ENCODE measurements at regions not wholly inside any gene's neighbourhood (a gene's known extent, or its start where the extent isn't known, plus 50 kb on each side); places are given as distances from the start of the nearest gene placed in this dataset.

DNA sequence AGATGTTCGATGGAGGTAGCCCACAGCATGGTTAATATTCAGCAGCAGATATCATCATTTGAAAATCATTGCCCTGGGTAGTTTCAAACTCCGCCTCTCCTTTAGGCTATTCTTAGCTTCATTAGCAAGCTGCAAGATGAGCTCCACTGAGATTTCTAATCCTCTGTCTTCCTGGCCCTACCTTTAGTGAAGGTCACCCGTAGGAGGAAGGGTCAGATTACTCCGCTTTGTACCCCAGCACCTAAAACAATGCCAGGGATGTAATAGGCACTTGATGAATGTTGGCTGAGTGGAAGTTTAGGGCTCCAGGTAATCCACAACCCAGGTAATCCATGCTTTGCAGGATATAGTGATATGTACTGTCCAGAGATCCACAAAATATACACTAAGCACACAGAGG lies 260.1 kb upstream of the MTNR1B start:
- DNase-seq: no peak

DNA sequence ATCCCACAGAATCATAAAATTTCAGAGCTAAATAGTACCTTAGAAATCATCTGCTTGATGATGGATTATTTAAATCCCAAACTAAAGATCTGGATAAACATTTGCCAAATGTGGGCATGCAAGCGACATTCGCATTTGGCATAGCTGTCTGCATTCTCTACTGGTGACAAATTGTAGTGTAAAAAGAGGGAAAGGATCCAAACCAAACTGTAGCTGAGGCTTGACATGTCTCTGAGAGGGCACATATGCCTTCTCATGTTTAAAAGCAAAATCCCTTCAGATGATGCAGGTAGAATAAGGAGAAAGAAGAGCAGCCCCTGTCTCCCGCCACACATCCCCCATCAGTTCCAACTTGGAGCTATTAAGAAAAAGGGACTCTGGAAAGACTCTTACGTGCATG lies 257.5 kb upstream of the MTNR1B start:
- DNase-seq: no peak

DNA sequence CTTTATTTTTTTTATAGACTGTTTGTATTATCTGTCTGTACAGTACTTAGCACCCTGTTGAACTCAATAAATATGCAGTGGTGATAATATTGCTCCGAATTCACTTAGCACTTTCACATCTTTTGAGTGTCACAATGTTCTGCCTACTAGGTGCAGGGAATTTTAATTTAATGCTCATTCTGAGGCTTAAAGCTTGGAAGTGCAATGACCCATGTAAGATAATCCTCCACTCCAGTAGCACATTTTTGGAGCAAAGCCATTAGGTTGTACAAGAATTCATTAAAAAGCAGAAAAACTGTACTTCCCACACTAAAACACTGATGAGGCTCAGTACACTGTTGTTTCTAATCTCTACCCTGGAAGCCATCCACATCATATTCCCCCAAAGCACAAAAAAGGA lies 255.3 kb upstream of the MTNR1B start:
- no peak for DNase-seq

DNA sequence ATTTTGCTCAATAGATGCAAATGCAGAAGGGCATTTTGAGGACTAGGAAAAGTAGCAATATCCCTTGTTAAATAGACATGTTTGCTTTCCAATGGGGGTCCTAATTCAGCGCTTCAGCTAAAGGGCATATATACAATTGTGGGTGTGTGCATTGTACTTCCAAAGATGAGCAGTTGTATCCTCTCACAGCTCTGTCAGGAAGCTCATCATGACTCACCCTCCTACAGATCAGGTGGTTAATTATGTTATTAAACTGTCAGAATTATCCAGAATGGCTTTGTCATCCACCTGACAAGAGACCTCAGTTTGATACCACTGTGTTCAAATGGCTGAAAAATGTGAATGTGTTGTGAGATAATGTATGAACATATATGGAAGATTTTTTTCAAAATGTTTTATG lies 252.2 kb upstream of the MTNR1B start:
- no peak for DNase-seq

DNA sequence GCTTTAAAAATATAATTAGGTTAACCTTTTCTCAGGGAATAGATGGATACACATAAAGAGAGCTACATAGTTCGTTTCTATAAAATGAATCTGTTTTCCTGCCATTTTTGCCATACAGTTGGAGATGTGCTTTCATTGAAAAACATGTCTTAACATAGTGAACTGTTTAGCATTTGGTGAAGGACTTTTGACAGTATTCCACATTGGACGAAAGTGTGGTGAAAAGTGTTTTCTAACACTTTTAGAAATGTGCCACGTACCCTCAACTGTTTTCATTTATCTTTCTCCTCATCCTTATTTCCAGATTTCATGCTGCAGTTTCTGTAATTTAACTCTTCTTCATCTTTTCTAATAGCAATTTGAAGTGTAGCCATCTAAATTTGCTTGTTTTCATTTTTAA lies 249.1 kb upstream of the MTNR1B start:
- DNase-seq: no peak

DNA sequence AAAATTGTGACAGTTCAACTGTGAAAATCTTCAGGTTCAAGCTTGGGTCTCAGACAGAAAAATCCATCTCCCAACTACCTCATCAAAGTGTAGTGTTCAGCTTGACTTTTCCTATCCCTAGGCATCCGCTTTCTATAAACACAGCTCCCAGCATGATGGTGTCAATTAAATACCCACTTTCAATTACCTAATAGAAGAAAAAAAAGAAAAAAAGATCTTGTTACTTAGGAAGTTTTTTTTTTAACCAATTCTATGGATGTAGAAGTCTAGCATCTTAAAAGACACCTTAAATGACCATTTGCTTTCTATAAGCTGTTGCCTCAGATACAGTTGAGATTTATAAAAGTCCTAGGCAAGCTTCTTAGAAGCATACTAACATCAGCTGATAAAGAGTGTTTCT lies 244.1 kb upstream of the MTNR1B start:
- no peak for DNase-seq

DNA sequence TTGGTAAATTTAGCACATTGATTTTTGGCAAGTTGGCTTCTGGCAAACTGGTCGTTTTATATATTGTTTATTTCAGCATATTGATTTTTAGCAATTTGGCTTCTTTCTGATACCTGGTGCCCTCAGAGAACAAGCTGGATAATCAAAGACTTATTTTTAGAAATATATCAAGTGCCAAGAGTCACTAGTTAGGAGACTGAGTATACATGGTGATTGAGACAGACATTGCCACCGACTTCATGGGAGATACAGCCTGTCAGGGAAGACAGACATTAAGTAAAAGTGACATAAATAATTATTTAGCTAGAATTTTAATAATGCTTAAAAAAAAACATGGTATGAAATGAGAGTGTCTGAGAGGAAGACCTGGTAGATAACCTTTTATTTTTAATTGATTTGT lies 242.3 kb upstream of the MTNR1B start:
- DNase-seq: no peak

DNA sequence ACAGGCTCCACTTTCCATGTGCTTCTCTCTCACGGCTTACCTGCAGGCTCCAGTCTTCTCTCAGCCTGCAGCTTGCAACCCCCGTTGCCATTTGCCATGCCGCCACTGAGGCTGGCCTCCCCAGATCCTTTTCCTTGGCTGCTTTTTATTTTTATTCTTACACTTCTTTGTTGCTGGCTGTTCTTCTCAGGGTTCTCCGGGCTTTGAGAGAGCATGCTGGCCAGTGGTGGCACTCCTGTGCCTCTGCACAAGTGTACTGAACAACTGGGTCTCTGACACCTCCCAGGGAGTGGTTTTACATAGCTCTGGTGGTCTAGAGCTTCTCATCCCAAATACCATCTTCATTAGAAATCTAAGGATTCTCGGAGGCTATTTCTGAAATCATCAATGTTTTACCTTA lies 241.7 kb upstream of the MTNR1B start:
- no peak for DNase-seq

DNA sequence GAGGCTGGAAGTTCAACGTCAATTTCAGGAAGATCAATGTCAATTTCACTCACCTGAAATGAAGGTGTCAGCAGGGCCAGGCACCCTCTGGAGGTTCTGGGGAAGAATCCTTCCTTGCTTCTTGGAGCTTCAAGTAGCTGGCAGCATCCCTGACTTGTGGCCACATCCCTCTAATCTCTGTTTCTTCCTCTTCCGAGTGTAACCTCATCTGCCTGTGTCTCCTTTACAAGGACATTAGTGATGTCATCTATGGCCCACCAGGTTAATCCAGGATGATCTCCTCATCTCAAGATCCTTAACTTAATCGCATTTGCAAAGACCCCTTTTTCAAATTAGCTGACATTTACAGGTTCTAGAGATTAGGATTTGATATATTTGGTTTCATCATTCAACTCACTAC lies 240.8 kb upstream of the MTNR1B start:
- no peak for DNase-seq

DNA sequence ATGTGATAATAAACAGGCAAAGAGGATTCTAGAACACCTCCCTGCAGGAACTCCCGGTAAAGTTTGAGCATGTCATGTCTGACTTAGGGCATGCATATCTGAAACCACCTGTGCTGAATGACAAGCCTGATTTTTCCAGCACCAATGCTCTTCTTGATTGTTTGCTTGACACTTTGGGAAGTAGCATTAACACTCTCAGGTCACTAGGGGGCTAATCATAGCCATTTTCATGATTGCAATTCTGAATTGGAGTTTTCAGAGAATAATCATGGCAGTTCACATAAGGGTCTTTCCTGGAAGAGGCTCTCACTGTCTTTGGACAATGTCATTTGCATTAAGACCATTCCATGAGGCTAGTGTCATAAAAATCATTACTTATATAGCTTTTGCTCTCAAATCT lies 234.4 kb upstream of the MTNR1B start:
- no peak for DNase-seq

DNA sequence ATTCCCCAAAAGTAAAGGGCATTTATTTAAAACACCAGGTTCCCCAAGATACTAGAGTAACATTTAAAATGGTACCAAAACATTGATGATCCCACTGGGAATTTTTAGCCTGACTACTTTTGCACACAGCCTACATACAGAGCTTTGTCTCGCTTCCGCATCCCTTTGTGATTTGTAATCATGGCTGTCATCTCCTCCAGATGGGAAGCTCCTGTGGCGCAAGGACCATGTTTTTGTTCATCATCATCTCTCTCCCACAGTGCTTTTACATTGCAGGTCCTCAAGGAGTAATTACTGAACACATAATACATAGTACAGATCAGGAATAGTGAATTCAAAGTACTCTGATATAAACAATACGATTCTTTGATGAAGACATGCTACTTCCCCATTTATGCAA lies 231.2 kb upstream of the MTNR1B start:
- no peak for DNase-seq

DNA sequence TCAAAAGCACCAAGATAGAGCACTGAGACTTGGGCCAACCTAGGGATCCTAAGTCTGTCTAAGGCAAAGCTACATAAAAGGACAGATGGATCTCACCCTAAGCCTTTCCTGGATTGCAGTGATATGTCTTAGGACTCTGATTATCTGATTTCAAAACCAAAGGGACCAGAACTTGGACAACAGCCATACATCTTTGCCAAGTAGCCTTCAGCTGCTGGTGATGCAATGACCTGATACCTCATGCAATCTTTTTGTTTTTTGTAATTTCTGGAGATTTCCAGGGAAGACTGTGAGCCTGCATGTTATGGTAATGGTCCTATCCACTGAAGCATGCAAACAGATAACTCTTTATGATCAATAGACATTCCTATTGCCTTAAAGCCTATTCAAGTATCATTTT lies 230.4 kb upstream of the MTNR1B start:
- DNase-seq: no peak

DNA sequence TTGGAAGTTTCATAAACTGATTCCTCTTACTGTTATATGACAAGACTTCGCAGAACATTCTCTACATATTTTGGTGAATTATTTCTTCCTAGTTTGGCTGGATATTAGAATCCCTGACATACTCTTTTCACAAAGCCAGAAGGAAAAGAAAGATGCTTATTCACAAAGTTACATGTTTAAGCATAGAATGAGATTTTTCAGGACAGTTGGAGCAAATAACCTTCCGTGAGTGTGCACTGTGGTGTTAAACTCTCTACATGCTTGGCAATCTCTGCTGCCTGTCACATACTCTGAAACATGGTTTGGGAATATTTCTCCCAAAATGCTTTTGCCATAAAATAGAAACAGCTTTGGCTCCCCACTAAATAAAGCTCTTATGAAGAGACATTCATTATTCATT lies 230.0 kb upstream of the MTNR1B start:
- no peak for DNase-seq

DNA sequence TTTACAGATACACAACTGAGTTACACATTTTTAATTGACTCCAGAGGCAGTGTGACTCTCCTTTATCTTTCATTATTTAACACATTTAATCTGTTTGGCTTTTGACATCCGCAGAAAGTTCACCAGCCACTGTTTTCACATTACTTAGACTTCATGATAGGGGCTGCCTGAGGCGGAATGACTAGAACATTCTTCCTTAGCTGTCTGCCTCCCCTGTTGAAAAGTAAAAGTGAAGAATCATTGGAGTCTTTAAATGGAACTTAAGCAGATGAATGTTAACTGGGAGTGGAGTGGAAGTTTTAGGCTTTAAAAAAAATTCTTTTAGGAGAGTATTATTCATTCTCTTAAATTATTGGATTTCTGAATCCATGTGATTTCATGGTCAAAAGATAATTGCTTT lies 229.2 kb upstream of the MTNR1B start:
- no peak for DNase-seq

DNA sequence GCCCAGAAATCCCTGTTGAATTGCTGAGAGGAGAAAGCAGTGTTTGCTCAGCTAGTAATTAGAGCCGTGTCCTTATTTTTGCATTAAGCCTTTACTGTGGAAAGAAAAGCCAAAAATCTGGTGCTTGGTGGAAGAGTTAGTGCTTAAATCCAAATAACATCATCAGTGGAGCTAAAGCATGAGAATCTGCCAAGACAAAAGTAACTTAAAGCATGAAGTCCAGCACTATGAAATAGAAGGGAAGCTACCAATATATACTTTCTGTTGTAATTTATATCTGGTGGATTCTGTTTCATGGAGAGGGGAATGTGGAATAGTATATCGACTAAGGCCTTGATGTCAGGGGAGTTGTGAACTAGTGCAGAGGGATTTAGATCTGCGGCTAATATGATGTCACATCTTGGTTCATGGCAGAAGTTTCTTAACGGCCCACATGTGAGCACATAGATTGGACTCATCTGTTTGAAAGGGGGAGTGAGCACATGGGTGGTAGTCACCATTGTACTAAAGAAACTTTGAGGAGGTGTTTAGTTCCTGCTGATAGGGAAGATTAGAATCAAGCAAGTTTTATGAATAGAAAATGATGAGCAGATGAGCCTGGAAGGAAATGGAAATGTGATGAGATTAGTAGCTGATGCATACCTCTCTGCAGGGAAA lies 224.4 kb upstream of the MTNR1B start:
- DNase-seq: no peak

DNA sequence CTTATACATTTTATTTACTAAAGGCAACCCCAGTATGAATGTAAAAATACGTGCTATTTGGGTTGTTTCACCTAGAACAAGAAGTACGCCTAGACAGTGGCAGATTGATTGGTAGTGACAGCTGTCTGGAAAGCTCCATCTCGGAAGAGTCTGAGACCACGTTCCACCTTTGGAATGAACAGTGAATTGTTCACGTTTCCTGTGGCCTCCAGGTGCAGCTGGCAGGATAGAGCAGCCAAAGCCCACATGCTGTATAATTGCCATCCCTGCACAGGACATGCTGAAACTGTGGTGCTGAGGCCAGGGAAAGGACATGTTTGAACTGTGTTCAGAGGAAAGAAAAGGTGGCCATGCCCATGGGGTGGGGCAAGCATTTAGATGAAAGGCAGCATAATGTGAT lies 218.7 kb upstream of the MTNR1B start:
- DNase-seq: no peak

DNA sequence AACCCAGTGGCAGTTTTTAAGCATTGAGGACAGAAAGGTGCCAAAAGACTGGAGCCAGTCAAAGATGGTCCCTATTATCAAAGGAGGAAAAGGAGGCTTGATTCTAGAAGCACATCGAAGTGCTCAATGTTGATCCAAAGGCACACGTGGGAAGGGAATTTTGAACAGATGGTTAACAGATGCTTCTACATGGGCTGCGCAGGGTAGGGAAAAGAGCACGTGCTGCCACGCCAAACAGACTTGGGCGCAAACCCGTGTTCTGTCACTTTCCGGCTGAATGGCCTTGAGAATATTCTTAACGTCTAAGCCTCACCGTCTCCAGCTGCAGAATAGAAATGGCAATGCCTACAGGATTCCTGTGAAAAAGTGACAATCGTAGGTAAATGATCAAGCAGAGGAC lies 217.9 kb upstream of the MTNR1B start:
- no peak for DNase-seq

DNA sequence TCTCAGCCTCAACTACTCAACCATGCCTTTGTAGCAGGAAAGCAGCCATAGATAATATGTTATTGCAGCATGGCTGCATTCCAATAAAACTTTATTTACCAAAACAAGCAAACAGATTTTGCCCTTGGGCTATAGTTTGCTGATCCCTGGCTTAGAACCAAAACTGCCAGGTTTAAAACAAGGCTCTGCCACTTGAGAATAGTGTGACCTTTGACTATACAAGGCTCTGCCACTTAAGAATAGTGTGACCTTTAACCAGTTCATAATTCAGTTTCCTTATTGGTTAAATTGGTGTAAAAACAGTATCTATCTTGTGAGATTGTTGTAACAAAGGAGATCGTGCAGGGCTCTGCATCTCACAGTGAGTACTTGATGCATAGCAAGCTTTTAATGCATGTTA lies 217.3 kb upstream of the MTNR1B start:
- DNase-seq: no peak

DNA sequence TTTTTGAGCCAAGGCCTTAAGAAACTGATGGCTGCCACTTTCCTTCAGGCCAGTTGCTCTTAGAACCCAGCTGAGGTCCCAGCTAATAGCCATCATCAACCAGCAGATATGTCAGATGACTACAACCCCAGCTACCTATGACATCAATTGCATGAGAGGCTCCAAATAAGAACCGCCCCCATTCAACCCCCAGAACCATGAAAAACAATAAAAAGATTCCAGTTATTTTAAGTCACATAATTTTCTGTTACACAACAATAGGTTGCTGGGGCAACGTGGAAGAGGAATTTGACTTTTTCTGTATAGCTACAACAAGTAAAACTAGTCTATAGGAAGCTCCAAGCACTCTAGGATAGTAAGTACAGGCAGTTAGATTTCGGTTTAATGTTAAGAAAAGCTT lies 216.3 kb upstream of the MTNR1B start:
- no peak for DNase-seq

DNA sequence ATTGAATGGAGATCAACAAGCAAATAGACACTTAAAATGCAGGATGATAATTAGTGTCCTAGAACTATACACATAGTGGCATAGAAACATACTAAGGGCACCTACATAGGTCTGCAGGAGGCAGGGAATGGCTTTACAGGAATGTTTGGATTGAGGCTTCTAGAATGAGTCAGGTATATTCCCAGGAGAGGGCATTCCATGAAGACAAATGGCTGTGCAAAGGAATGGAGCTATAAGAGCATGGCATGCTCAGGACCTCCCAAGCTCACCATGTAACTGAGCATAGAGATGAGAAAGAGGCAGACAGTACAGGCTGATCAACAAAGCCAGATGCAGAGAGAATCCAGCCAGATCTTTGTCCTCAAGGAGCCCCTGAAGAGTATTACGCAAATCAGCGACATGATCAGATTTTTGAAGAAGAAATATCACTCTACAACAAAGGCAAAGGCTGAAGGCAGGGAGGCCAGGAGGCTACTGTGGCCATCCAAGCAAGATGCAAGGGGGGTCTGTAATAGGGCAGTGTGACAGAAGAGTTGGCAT lies 211.1 kb upstream of the MTNR1B start:
- no peak for DNase-seq

DNA sequence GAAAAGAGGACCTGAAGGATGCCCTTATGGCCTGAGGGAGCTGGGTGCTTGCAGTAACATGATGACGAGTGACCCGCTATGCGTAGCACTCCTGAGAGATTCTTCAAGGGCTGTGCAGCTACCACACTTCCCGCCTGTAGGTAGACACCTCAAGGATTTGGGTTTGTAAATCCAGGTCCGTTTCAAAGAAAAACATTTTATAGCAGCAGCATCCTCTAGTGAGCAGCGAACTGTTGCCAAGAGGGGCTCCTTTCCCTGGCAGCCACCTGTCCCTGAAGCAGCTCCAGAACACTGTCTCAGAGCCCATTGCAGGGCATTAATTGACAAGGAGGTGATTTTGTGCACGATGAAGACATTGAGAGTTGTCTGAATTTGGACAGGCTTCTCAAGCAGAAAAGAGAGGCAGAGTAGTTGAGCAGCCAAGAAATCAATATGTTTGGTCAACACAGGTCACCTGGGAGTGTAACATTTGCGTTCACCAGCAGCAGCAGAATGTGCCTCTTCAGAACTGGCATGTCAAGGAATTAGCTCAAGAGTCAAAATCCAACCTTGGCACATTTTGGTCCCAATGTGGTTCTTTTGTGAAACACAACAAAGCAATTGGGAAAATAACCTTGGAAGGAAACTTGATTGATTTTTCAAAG lies 209.8 kb upstream of the MTNR1B start:
- DNase-seq: no peak

DNA sequence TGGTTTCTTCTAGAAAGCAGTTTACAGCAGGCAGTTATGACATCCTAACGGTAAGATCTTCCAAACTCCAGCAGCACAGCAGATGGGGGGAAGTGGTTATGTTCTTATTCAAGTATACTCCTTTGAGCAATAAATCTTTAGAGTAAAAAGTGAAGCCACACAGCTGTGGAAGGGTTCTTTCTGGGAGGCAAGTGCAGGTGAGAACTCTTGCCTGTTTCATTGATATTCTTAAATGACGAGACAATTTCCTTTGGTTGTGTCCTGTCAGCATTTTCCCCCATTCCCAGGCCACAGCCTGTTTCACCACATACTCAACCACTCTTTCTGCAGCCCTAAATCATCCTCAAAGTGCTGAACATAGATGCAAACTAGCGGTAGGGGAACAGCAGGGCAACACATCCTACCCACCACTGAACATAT lies 207.3 kb upstream of the MTNR1B start:
- DNase-seq: no peak

DNA sequence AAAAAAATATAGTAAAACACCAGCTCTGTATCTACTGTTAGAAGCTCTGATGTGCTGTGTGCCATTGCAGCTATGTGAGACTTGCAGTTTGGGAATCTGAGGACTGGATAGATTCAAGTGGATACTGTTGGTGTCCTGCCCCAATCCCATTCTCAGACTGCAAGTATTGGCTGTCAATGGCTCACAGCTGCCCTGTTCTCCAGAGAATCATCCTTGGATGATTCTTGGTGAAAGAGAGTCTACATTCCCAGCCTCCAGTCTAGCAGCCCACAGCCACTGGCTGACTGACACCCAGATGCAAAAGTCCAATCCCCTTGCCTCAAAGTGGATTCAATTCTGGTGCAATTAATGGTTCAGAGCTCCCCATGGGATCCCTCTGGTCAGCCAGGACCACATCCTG lies 206.1 kb upstream of the MTNR1B start:
- no peak for DNase-seq

DNA sequence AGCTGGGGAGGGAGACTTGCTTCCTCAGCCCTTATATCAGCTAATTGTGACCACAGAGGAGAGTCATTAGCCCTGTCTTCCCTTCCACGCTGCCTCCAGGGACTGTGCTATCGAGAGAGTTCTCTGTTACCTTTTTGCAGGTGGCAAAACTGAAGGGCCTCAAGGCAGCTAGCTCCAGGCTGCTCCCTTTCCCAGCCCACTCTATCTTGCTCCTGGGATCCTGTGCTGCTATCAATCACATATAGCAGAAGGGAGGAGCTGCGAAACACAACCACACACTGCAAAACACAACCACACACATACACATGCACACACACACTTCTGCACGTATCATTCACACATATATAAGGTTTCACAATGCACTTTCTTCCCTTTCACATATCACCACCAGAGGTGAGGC lies 205.3 kb upstream of the MTNR1B start:
- no peak for DNase-seq

Data from occipital lobe (tissue), 1 donor.